ENCODE measurements at regions not wholly inside any gene's neighbourhood (a gene's known extent, or its start where the extent isn't known, plus 50 kb on each side); places are given as distances from the start of the nearest gene placed in this dataset.

DNA sequence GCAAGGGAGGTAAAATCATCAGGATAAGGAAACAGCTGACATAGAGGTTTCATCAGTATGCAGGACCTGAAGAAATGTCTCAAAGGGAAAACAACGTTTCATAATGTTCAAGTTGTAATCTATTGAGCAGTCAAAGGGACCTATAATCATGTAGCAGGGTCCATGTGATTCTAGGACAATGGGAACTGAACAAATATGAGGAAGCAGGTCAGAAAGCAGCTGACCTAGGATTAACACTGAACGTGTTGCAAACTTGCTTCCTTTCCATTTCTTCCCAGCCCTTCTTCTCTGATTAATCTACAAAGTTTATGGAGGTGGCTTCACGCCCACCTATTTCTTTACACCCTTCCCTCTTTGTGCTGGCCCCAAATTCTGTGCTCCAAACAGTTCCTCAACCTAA, 256.9 kb upstream of the AKR1E2 start:
- no peak overlapping the region for H3K9ac ChIP-seq (replicated peaks; ENCODE audit: extremely low read depth, insufficient read depth, low read length)
- H3K36me3 ChIP-seq (ENCODE audit: control insufficient read depth in 2 of 2, extremely low read depth in 1 of 2, insufficient read depth in 2 of 2, low read length in 2 of 2) = no peaks in the 10 kb centered on the region
- DNase-seq (ENCODE audit: low read depth, low spot score) = no peak
- intact Hi-C loops (cut with micrococcal nuclease) (no loop called here), dilution Hi-C loops (cut with MboI; ENCODE audit: extremely low pct_ligation_motif_present, low sequenced_read_pairs) (no loop called here)
- ChIA-PET POLR2A (no interaction called here), CTCF (no interaction called here)
- no peaks in the 10 kb centered on the region for H3K9me1 ChIP-seq (replicated peaks; ENCODE audit: control insufficient read depth, extremely low read depth, insufficient read depth, low read length)
- no peaks in the 10 kb centered on the region for H3K79me2 ChIP-seq (ENCODE audit: control insufficient read depth, insufficient read depth, low read length)
- no peaks in the 10 kb centered on the region for H3K9me3 ChIP-seq (replicated peaks; ENCODE audit: control insufficient read depth, insufficient read depth, low read length)
- no peak overlapping the region for H3K4me3 ChIP-seq (replicated peaks in 1 of 3; ENCODE audit: insufficient read depth in 1 of 3, low read depth in 1 of 3, low read length in 3 of 3)
- H3K4me1 ChIP-seq (ENCODE audit: control insufficient read depth, extremely low read depth, insufficient read depth, low read length) = no peaks in the 10 kb centered on the region
- H3K27me3 ChIP-seq (ENCODE audit: control insufficient read depth in 2 of 2, insufficient read depth in 2 of 2, low read length in 2 of 2) = no peaks in the 10 kb centered on the region
- no peak overlapping the region for H3K27ac ChIP-seq (ENCODE audit: insufficient read depth, low read depth, low read length)
- H2AFZ ChIP-seq (ENCODE audit: low read depth, low read length) = no peak overlapping the region
- TF ChIP-seq FOS (IDR thresholded peaks at IDR 0.05; ENCODE audit: borderline replicate concordance, insufficient read depth, low read length) = no peak
- TF ChIP-seq CTCF (IDR thresholded peaks at IDR 0.05; ENCODE audit: extremely low read depth in 1 of 2, insufficient read depth in 1 of 2, low read depth in 1 of 2, low read length in 2 of 2) = no peak
- TF ChIP-seq POLR2A (IDR thresholded peaks at IDR 0.05; ENCODE audit: low read depth, low read length) = no peak
- no peak for TF ChIP-seq MAX (IDR thresholded peaks at IDR 0.05; ENCODE audit: insufficient read depth, insufficient read length)
- TF ChIP-seq EZH2 (IDR thresholded peaks at IDR 0.05; ENCODE audit: borderline replicate concordance, low read depth, low read length, severe bottlenecking) = no peak
- no peak for TF ChIP-seq MYC (IDR thresholded peaks at IDR 0.05; ENCODE audit: low read depth, low read length)
- no peaks in the 10 kb centered on the region for H4K20me1 ChIP-seq (replicated peaks; ENCODE audit: control insufficient read depth, extremely low read depth, insufficient read depth, low read length)
- no peak for FAIRE-seq
- no peak overlapping the region for H3K4me2 ChIP-seq (ENCODE audit: insufficient read depth, low read length)
- BruUV-seq (replicated peaks) = no TSS peak

GRCh38 chr10:4568731-4569130, 257.3 kb upstream of the AKR1E2 start:
- Histone ChIP-seq H3K9me1 (replicated peaks; ENCODE audit: control insufficient read depth, extremely low read depth, insufficient read depth, low read length) (no peaks in the 10 kb centered on the region), H3K36me3 (ENCODE audit: control insufficient read depth in 2 of 2, extremely low read depth in 1 of 2, insufficient read depth in 2 of 2, low read length in 2 of 2) (no peaks in the 10 kb centered on the region), H3K4me3 (replicated peaks in 1 of 3; ENCODE audit: insufficient read depth in 1 of 3, low read depth in 1 of 3, low read length in 3 of 3) (no peak overlapping the region), H3K4me1 (ENCODE audit: control insufficient read depth, extremely low read depth, insufficient read depth, low read length) (no peaks in the 10 kb centered on the region), H3K9ac (replicated peaks; ENCODE audit: extremely low read depth, insufficient read depth, low read length) (no peak overlapping the region), H3K4me2 (ENCODE audit: insufficient read depth, low read length) (no peak overlapping the region), H3K79me2 (ENCODE audit: control insufficient read depth, insufficient read depth, low read length) (no peaks in the 10 kb centered on the region), H4K20me1 (replicated peaks; ENCODE audit: control insufficient read depth, extremely low read depth, insufficient read depth, low read length) (no peaks in the 10 kb centered on the region), H3K9me3 (replicated peaks; ENCODE audit: control insufficient read depth, insufficient read depth, low read length) (no peaks in the 10 kb centered on the region), H2AFZ (ENCODE audit: low read depth, low read length) (no peak overlapping the region), H3K27me3 (ENCODE audit: control insufficient read depth in 2 of 2, insufficient read depth in 2 of 2, low read length in 2 of 2) (no peaks in the 10 kb centered on the region), H3K27ac (ENCODE audit: insufficient read depth, low read depth, low read length) (no peak overlapping the region)
- no peak for FAIRE-seq
- DNase-seq (ENCODE audit: low read depth, low spot score) = no peak
- dilution Hi-C loops (cut with MboI; ENCODE audit: extremely low pct_ligation_motif_present, low sequenced_read_pairs) = no loop called here
- POLR2A ChIA-PET = no interaction called here
- TF ChIP-seq FOS (IDR thresholded peaks at IDR 0.05; ENCODE audit: borderline replicate concordance, insufficient read depth, low read length) (no peak), CTCF (IDR thresholded peaks at IDR 0.05; ENCODE audit: extremely low read depth in 1 of 2, insufficient read depth in 1 of 2, low read depth in 1 of 2, low read length in 2 of 2) (no peak), JUN (IDR thresholded peaks at IDR 0.05; ENCODE audit: borderline replicate concordance, insufficient read depth, insufficient read length, low read depth) (no peak), POLR2AphosphoS5 (IDR thresholded peaks at IDR 0.05; ENCODE audit: insufficient read depth, low read depth, low read length) (no peak), MAX (IDR thresholded peaks at IDR 0.05; ENCODE audit: insufficient read depth, insufficient read length) (no peak), EZH2 (IDR thresholded peaks at IDR 0.05; ENCODE audit: borderline replicate concordance, low read depth, low read length, severe bottlenecking) (no peak), MYC (IDR thresholded peaks at IDR 0.05; ENCODE audit: low read depth, low read length) (no peak)
- no TSS peak for BruUV-seq (replicated peaks)
- intact Hi-C loops (cut with micrococcal nuclease) = no loop called here
- CTCF ChIA-PET = interaction anchor here (1.2 kb wide), 1 partner anchor 10 kb away, joined by 3 read pairs; no protein-coding TSS in a partner anchor
